GM06990 (cell line): ENCODE measurements at regions not wholly inside any gene's neighbourhood (a gene's known extent, or its start where the extent isn't known, plus 50 kb on each side); places are given as distances from the start of the nearest gene placed in this dataset.

Experiments used
- DNase-seq: peaks from one replicate; pipeline ENCODE4 v3.0.0-alpha.2; 2011; ENCODE audit not compliant: insufficient read length; ENCODE audit errors: extremely low read depth
- H3K27me3 ChIP-seq: replicated peaks from 2 replicates; pipeline ENCODE4 v1.6.0; 2011; ENCODE audit warnings: low read length; ENCODE audit not compliant: control insufficient read depth, insufficient read depth
- H3K36me3 ChIP-seq: 2 replicates; pipeline ENCODE4 v1.5.1; 2011; ENCODE audit warnings: low read length; ENCODE audit not compliant: control insufficient read depth, insufficient read depth
- H3K4me3 ChIP-seq: replicated peaks from 2 replicates; pipeline ENCODE4 v1.5.1; 2011; ENCODE audit warnings: low read depth, mild to moderate bottlenecking, control low read depth, low read length
- TF ChIP-seq, protein P1 (sequence below): IDR thresholded peaks from 2 replicates; pipeline ENCODE4 v1.5.1; 2011; ENCODE audit warnings: low read length, control low read depth, mild to moderate bottlenecking, inconsistent platforms; ENCODE audit not compliant: insufficient read depth, poor library complexity, severe bottlenecking

GRCh38 chr7:8921807-8922206 is 488.4 kb downstream of the NXPH1 start:
- DNase-seq = no peak
- no peaks in the 10 kb centered on the region for H3K27me3 ChIP-seq
- no peaks in the 10 kb centered on the region for H3K36me3 ChIP-seq
- H3K4me3 ChIP-seq = no peak overlapping the region
- TF ChIP-seq, protein P1, sequence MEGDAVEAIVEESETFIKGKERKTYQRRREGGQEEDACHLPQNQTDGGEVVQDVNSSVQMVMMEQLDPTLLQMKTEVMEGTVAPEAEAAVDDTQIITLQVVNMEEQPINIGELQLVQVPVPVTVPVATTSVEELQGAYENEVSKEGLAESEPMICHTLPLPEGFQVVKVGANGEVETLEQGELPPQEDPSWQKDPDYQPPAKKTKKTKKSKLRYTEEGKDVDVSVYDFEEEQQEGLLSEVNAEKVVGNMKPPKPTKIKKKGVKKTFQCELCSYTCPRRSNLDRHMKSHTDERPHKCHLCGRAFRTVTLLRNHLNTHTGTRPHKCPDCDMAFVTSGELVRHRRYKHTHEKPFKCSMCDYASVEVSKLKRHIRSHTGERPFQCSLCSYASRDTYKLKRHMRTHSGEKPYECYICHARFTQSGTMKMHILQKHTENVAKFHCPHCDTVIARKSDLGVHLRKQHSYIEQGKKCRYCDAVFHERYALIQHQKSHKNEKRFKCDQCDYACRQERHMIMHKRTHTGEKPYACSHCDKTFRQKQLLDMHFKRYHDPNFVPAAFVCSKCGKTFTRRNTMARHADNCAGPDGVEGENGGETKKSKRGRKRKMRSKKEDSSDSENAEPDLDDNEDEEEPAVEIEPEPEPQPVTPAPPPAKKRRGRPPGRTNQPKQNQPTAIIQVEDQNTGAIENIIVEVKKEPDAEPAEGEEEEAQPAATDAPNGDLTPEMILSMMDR = no peak

DNA sequence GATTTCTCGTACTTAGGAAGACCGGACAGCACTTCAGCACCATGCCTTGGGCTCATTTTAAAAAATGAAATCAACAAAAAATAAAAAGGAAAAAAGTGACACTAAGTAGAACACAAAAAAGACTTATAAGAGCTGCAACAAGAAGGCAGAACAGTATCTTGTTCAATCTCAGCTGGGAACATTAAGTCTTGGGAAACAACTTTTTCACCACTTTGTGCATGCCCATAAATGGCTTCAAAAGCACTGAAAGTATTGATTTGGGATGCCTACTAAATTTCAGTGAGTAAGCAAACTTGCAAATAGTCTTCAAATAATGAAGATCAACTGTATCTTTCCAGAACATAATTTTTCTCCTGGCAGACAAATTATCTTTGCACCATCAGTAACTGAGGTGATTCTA is 489.3 kb downstream of the NXPH1 start:
- no peak for DNase-seq
- Histone ChIP-seq H3K27me3 (no peaks in the 10 kb centered on the region), H3K4me3 (no peak overlapping the region), H3K36me3 (no peaks in the 10 kb centered on the region)
- TF ChIP-seq, protein P1 = no peak

DNA sequence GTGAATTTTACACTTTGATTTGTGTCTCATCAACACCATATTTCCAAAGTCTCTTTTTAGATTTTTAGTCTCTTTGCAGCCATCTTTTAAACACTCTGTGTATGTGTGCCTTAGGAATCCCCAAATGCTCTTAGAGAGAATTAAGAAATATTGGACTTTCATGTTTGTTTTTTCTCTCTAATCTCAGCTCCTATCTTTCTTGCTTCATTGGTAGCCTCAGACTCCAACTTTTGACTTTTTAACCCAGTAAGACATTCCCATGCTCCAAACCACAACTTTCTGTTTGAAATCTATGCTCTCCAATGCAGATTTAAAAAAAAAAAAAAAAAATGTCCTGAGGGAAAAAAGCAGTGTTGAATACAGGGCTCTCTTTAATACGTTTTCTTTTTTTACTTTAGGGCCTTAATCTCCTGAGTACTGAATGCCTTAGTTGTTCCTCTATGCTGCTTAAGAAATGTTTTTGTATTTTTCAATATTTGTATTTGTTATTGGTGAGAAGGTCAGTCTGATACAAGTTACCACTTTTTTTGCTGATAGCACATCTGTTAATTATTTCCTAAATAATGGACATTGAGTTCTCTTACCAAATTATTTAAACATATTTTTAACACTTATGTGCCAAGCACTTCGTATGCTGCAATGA is 489.9 kb downstream of the NXPH1 start:
- DNase-seq = no peak
- H3K36me3 ChIP-seq = no peaks in the 10 kb centered on the region
- H3K4me3 ChIP-seq = no peak overlapping the region
- H3K27me3 ChIP-seq = no peaks in the 10 kb centered on the region
- TF ChIP-seq, protein P1 = no peak

- TF ChIP-seq, protein P1 = no peak
Measured at GRCh38 chr7:8931906-8932646, 498.7 kb downstream of the NXPH1 start.

GRCh38 chr7:8932751-8933150 is 499.3 kb downstream of the NXPH1 start:
- no peak overlapping the region for H3K4me3 ChIP-seq
- no peaks in the 10 kb centered on the region for H3K27me3 ChIP-seq
- TF ChIP-seq, protein P1 = no peak
- DNase-seq = no peak
- H3K36me3 ChIP-seq = no peaks in the 10 kb centered on the region

More at GRCh38 chr7:8931906-8932646, 498.7 kb downstream of the NXPH1 start:
- Histone ChIP-seq H3K36me3 (no peaks in the 10 kb centered on the region), H3K27me3 (no peaks in the 10 kb centered on the region), H3K4me3 (no peak overlapping the region)
- DNase-seq = no peak
